ENCODE measurements at regions not wholly inside any gene's neighbourhood (a gene's known extent, or its start where the extent isn't known, plus 50 kb on each side); places are given as distances from the start of the nearest gene placed in this dataset.

DNA sequence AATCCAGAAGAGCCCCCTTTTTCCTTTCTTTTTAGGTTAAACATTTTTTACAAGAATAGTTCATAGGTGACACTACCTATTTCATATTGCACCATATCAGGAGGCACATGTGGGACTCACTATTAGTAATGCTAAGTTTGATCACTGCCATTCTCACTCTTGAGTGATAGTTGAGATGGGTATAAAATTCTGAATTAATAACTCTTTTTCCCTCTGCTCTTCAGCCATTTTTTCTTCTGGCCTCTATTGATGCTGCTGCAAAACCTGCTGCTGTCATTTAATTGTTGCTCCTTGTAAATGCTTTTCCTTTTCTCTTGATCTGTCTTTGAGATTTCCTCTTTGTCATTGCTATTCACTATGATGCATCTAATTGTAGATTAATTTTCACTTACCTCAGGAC lies 482.0 kb downstream of the MID1IP1 start:
- Histone ChIP-seq H3K4me2 (ENCODE audit: control insufficient read depth, extremely low read depth, insufficient read depth, low read depth, low read length) (no peak overlapping the region), H3K27me3 (ENCODE audit: control insufficient read depth, extremely low read depth, insufficient read depth, low read length) (no peaks in the 10 kb centered on the region), H3K4me1 (ENCODE audit: control insufficient read depth, extremely low read depth, insufficient read depth, low read length) (no peaks in the 10 kb centered on the region), H3K79me2 (ENCODE audit: control insufficient read depth, insufficient read depth, low read length) (no peaks in the 10 kb centered on the region), H2AFZ (ENCODE audit: control insufficient read depth, low read length) (no peak overlapping the region), H3K9ac (ENCODE audit: control insufficient read depth, extremely low read depth, insufficient read depth, low read length) (no peak overlapping the region), H3K36me3 (ENCODE audit: control insufficient read depth in 2 of 2, extremely low read depth in 1 of 2, insufficient read depth in 2 of 2, low read length in 2 of 2) (no peaks in the 10 kb centered on the region), H4K20me1 (ENCODE audit: control insufficient read depth, extremely low read depth, insufficient read depth, low read length) (no peaks in the 10 kb centered on the region), H3K9me1 (ENCODE audit: control insufficient read depth, extremely low read depth, insufficient read depth, low read length) (no peaks in the 10 kb centered on the region), H3K27ac (ENCODE audit: control insufficient read depth, insufficient read depth, low read length) (no peak overlapping the region), H3K9me3 (ENCODE audit: control insufficient read depth, low read depth, low read length) (peaks cover 2% of the 10 kb centered on the region), H3K4me3 (ENCODE audit: control insufficient read depth in 2 of 3, extremely low read depth in 1 of 3, insufficient read depth in 2 of 3, low read depth in 1 of 3, low read length in 3 of 3) (no peak overlapping the region)
- dilution Hi-C loops (cut with MboI; ENCODE audit: extremely low pct_ligation_motif_present, low sequenced_read_pairs) = no loop called here
- DNase-seq (ENCODE audit: low read depth, low spot score) (no peak), FAIRE-seq (no peak)
- TF ChIP-seq, protein P1, sequence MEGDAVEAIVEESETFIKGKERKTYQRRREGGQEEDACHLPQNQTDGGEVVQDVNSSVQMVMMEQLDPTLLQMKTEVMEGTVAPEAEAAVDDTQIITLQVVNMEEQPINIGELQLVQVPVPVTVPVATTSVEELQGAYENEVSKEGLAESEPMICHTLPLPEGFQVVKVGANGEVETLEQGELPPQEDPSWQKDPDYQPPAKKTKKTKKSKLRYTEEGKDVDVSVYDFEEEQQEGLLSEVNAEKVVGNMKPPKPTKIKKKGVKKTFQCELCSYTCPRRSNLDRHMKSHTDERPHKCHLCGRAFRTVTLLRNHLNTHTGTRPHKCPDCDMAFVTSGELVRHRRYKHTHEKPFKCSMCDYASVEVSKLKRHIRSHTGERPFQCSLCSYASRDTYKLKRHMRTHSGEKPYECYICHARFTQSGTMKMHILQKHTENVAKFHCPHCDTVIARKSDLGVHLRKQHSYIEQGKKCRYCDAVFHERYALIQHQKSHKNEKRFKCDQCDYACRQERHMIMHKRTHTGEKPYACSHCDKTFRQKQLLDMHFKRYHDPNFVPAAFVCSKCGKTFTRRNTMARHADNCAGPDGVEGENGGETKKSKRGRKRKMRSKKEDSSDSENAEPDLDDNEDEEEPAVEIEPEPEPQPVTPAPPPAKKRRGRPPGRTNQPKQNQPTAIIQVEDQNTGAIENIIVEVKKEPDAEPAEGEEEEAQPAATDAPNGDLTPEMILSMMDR (optimal IDR thresholded peaks at IDR 0.05 in 1 of 3, IDR thresholded peaks at IDR 0.05 in 1 of 3, conservative IDR thresholded peaks at IDR 0.05 in 1 of 3; ENCODE audit: extremely low read depth in 1 of 3, insufficient read depth in 2 of 3, low read length in 3 of 3) = no peak
- no peak for TF ChIP-seq EZH2 (IDR thresholded peaks at IDR 0.05; ENCODE audit: low read length)

DNA sequence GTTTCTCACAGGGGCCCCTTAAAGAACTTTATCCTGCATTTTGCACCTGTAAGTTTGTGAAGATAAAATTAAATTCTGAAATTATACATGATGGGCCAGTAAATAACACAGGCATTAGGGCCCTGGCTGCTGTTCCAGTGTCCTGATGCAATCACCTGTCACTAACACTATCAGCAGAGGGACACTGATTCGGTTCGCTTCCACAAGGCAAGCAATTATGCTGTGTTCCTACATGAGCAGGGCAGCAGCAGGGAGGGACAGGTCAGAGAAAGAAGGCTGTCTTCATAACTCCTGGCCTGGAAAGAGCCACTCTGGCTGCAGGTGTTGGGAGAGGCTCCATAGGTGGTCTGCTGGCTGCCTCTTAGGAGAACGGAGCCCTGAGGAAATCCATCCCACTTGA lies 487.3 kb downstream of the MID1IP1 start:
- no peak overlapping the region for H3K4me2 ChIP-seq (ENCODE audit: control insufficient read depth, extremely low read depth, insufficient read depth, low read depth, low read length)
- H3K79me2 ChIP-seq (ENCODE audit: control insufficient read depth, insufficient read depth, low read length) = no peaks in the 10 kb centered on the region
- TF ChIP-seq, protein P1 (optimal IDR thresholded peaks at IDR 0.05 in 1 of 3, IDR thresholded peaks at IDR 0.05 in 1 of 3, conservative IDR thresholded peaks at IDR 0.05 in 1 of 3; ENCODE audit: extremely low read depth in 1 of 3, insufficient read depth in 2 of 3, low read length in 3 of 3) = no peak
- no peak for TF ChIP-seq EZH2 (IDR thresholded peaks at IDR 0.05; ENCODE audit: low read length)
- H3K36me3 ChIP-seq (ENCODE audit: control insufficient read depth in 2 of 2, extremely low read depth in 1 of 2, insufficient read depth in 2 of 2, low read length in 2 of 2) = no peaks in the 10 kb centered on the region
- DNase-seq (ENCODE audit: low read depth, low spot score) (no peak), FAIRE-seq (no peak)
- no peaks in the 10 kb centered on the region for H4K20me1 ChIP-seq (ENCODE audit: control insufficient read depth, extremely low read depth, insufficient read depth, low read length)
- H2AFZ ChIP-seq (ENCODE audit: control insufficient read depth, low read length) = no peak overlapping the region
- H3K9me1 ChIP-seq (ENCODE audit: control insufficient read depth, extremely low read depth, insufficient read depth, low read length) = no peaks in the 10 kb centered on the region
- H3K9ac ChIP-seq (ENCODE audit: control insufficient read depth, extremely low read depth, insufficient read depth, low read length) = no peak overlapping the region
- dilution Hi-C loops (cut with MboI; ENCODE audit: extremely low pct_ligation_motif_present, low sequenced_read_pairs) = no loop called here
- H3K4me3 ChIP-seq (ENCODE audit: control insufficient read depth in 2 of 3, extremely low read depth in 1 of 3, insufficient read depth in 2 of 3, low read depth in 1 of 3, low read length in 3 of 3) = no peak overlapping the region
- H3K27me3 ChIP-seq (ENCODE audit: control insufficient read depth, extremely low read depth, insufficient read depth, low read length) = no peaks in the 10 kb centered on the region
- H3K4me1 ChIP-seq (ENCODE audit: control insufficient read depth, extremely low read depth, insufficient read depth, low read length) = no peaks in the 10 kb centered on the region
- no peak overlapping the region for H3K27ac ChIP-seq (ENCODE audit: control insufficient read depth, insufficient read depth, low read length)
- H3K9me3 ChIP-seq (ENCODE audit: control insufficient read depth, low read depth, low read length) = no peaks in the 10 kb centered on the region

All from keratinocyte (primary cell).